ENCODE measurements at regions not wholly inside any gene's neighbourhood (a gene's known extent, or its start where the extent isn't known, plus 50 kb on each side); places are given as distances from the start of the nearest gene placed in this dataset.

GRCh38 chr16:7150230-7150629 is 182.4 kb upstream of the RBFOX1 start:
- TF ChIP-seq POLR2AphosphoS5 (IDR thresholded peaks at IDR 0.05; ENCODE audit: low read depth) (no peak), EZH2 (IDR thresholded peaks at IDR 0.05; ENCODE audit: low read depth, unreplicated experiment) (no peak), REST (IDR thresholded peaks at IDR 0.05; ENCODE audit: unreplicated experiment) (no peak), NANOG (IDR thresholded peaks at IDR 0.05; ENCODE audit: borderline replicate concordance) (no peak), EZH2phosphoT487 (IDR thresholded peaks at IDR 0.05; ENCODE audit: unreplicated experiment) (no peak), JUNB (IDR thresholded peaks at IDR 0.05; ENCODE audit: unreplicated experiment) (no peak), ZNF331 (CRISPR knock-in tag; IDR thresholded peaks at IDR 0.05; ENCODE audit: low read depth) (no peak), STAT1 (IDR thresholded peaks at IDR 0.05; ENCODE audit: unreplicated experiment) (no peak), CREB1 (CRISPR knock-in tag; IDR thresholded peaks at IDR 0.05; ENCODE audit: low read depth) (no peak), ZNF114 (CRISPR knock-in tag; IDR thresholded peaks at IDR 0.05) (no peak), ZNF462 (CRISPR knock-in tag; IDR thresholded peaks at IDR 0.05) (no peak)
- TF ChIP-seq, protein P1, sequence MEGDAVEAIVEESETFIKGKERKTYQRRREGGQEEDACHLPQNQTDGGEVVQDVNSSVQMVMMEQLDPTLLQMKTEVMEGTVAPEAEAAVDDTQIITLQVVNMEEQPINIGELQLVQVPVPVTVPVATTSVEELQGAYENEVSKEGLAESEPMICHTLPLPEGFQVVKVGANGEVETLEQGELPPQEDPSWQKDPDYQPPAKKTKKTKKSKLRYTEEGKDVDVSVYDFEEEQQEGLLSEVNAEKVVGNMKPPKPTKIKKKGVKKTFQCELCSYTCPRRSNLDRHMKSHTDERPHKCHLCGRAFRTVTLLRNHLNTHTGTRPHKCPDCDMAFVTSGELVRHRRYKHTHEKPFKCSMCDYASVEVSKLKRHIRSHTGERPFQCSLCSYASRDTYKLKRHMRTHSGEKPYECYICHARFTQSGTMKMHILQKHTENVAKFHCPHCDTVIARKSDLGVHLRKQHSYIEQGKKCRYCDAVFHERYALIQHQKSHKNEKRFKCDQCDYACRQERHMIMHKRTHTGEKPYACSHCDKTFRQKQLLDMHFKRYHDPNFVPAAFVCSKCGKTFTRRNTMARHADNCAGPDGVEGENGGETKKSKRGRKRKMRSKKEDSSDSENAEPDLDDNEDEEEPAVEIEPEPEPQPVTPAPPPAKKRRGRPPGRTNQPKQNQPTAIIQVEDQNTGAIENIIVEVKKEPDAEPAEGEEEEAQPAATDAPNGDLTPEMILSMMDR (conservative IDR thresholded peaks at IDR 0.05; ENCODE audit: low read depth in 2 of 2), result no peak
- TF ChIP-seq, protein P2, sequence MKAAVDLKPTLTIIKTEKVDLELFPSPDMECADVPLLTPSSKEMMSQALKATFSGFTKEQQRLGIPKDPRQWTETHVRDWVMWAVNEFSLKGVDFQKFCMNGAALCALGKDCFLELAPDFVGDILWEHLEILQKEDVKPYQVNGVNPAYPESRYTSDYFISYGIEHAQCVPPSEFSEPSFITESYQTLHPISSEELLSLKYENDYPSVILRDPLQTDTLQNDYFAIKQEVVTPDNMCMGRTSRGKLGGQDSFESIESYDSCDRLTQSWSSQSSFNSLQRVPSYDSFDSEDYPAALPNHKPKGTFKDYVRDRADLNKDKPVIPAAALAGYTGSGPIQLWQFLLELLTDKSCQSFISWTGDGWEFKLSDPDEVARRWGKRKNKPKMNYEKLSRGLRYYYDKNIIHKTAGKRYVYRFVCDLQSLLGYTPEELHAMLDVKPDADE (IDR thresholded peaks at IDR 0.05), result no peak
